GM18505 (cell line): ENCODE measurements at regions not wholly inside any gene's neighbourhood (a gene's known extent, or its start where the extent isn't known, plus 50 kb on each side); places are given as distances from the start of the nearest gene placed in this dataset.
"Not testable (repeated sequence)": the region's sequence is repeated elsewhere in the genome, so short reads cannot be mapped to it uniquely, and the experiment has no call there.

Experiments
- ATAC-seq: cut with Tn5 transposase; IDR thresholded peaks from one replicate; pipeline ENCODE4 v1.9.1; 2021; ENCODE audit not compliant: unreplicated experiment
- POLR2A ChIP-seq: IDR thresholded peaks from 4 replicates; pipeline ENCODE4 v1.6.1; 2011; ENCODE audit warnings: borderline replicate concordance; ENCODE audit not compliant: insufficient read depth, insufficient read length; ENCODE audit errors: extremely low read depth

DNA sequence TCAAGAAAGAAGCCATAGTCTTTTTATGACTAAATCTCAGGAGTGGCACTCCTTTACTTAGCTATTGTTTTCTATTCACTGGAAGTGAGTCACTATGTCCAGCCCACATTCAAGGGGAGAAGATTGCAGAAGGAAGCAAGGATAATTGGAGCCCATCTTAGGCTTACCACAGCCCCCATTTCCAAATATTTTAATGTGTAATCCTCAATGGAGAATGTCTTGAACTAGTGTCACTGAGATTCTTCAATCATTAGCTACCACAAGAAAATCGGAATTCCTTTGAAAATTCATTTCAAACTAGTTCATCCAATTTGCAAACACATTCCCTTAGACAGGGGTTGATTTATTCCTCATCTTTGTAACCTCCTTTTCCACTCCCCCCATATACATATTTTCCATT lies 84.7 kb downstream of the DLEU7 start:
- ATAC-seq = no peak
- TF ChIP-seq POLR2A = no peak

GRCh38 chr13:50760751-50761150 lies 82.7 kb downstream of the DLEU7 start:
- no peak for ATAC-seq
- no peak for TF ChIP-seq POLR2A

DNA sequence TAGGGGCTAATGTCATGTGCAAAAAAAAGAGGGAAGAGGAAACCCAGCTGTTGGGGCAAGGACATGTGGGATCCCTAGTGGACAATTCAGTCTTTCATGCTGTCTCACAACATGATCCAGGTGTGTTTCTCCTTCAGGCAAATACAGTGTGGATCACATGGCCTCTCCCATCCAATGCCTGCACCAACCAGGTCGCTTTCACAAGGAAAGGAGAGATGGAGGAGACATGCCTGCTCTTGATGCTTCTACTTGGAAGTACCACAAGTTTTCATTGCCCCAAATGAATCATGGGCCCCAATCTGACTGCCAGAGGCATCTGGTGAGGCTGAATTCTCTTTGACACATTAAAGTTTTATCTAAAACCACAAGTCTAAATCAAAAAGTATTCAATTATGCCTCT lies 82.1 kb downstream of the DLEU7 start:
- ATAC-seq = no peak
- TF ChIP-seq POLR2A = no peak

GRCh38 chr13:50762969-50763567 lies 80.4 kb downstream of the DLEU7 start:
- no peak for TF ChIP-seq POLR2A
- ATAC-seq = no peak

DNA sequence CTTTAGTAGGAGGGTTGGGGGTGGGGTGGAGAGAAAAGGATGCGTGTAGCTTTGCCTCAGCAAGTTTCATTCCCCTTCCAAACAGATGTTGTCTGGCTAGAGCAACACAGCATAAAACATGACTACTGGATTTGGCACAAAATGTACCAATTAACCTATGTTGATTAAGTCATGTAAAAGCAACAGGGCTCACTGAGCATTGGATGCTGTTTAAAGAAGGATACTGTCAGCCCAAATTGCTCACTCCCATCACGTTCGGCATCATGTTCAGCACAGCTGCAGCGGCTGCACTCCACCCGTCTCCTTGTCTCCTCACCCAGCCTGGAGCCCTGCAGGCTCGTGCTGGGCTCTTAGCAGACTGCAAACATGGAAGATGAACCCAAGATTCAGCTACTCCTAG lies 77.5 kb downstream of the DLEU7 start:
- TF ChIP-seq POLR2A = no peak
- no peak for ATAC-seq

- TF ChIP-seq POLR2A = no peak
- ATAC-seq = no peak
Measured at GRCh38 chr13:50766695-50767094, 76.8 kb downstream of the DLEU7 start.

DNA sequence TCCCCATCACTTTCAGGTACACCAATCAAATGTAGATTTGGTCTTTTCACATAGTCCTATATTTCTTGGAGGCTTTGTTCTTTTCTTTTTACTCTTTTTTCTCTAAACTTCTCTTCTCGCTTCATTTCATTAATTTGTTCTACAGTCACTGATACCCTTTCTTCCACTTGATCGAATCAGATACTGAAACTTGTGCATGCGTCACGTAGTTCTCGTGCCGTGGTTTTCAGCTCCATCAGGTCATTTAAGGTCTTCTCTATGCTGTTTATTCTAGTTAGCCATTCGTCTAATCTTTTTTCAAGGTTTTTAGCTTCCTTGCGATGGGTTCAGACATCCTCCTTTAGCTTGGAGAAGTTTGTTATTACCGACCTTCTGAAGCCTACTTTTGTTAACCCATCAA lies 70.6 kb downstream of the DLEU7 start:
- not testable (repeated sequence) for ATAC-seq
